PFSK-1 (cell line): ENCODE measurements at regions not wholly inside any gene's neighbourhood (a gene's known extent, or its start where the extent isn't known, plus 50 kb on each side); places are given as distances from the start of the nearest gene placed in this dataset.

ENCODE experiments used
- POLR2AphosphoS5 ChIP-seq: IDR thresholded peaks from 2 replicates; pipeline ENCODE4 v1.6.1; 2012; ENCODE audit warnings: low read depth, mild to moderate bottlenecking, control low read depth, low read length, moderate library complexity
- TF ChIP-seq, protein P1 (sequence below), 2 experiments: IDR thresholded peaks; 2 replicates each; pipeline versions ENCODE4 v1.6.1 to v1.8.0; 2011 to 2012; ENCODE audit warnings: low read depth in 2 of 2, low read length in 2 of 2, control low read depth in 1 of 2, inconsistent platforms in 1 of 2, mild to moderate bottlenecking in 1 of 2, moderate library complexity in 1 of 2; ENCODE audit not compliant: insufficient read depth in 1 of 2

DNA sequence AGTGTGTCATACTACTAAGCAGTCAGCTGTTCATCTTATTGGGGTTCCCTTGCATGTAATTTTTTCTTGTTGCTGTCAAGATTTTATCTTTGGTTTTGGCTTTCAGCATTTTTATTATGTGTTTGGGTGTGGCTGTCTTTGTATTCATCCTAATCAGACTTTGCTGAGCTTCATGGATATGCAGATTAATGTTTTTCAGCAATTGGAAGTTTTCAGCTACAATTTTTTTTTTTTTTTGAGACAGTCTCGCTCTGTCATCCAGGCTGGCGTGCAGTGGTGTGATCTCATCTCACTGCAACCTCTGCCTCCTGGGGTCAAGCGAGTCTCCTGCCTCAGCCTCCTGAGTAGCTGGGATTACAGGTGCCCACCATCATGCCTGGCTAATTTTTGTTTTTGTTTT is 108.8 kb downstream of the BARX1 start:
- TF ChIP-seq POLR2AphosphoS5: no peak
- TF ChIP-seq, protein P1, sequence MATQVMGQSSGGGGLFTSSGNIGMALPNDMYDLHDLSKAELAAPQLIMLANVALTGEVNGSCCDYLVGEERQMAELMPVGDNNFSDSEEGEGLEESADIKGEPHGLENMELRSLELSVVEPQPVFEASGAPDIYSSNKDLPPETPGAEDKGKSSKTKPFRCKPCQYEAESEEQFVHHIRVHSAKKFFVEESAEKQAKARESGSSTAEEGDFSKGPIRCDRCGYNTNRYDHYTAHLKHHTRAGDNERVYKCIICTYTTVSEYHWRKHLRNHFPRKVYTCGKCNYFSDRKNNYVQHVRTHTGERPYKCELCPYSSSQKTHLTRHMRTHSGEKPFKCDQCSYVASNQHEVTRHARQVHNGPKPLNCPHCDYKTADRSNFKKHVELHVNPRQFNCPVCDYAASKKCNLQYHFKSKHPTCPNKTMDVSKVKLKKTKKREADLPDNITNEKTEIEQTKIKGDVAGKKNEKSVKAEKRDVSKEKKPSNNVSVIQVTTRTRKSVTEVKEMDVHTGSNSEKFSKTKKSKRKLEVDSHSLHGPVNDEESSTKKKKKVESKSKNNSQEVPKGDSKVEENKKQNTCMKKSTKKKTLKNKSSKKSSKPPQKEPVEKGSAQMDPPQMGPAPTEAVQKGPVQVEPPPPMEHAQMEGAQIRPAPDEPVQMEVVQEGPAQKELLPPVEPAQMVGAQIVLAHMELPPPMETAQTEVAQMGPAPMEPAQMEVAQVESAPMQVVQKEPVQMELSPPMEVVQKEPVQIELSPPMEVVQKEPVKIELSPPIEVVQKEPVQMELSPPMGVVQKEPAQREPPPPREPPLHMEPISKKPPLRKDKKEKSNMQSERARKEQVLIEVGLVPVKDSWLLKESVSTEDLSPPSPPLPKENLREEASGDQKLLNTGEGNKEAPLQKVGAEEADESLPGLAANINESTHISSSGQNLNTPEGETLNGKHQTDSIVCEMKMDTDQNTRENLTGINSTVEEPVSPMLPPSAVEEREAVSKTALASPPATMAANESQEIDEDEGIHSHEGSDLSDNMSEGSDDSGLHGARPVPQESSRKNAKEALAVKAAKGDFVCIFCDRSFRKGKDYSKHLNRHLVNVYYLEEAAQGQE (IDR thresholded peaks at IDR 0.05; ENCODE audit: insufficient read depth in 1 of 2, low read depth in 2 of 2, low read length in 2 of 2): no peak
